GM23338 (cell line): ENCODE measurements at regions not wholly inside any gene's neighbourhood (a gene's known extent, or its start where the extent isn't known, plus 50 kb on each side); places are given as distances from the start of the nearest gene placed in this dataset.

Source experiments
- EZH2 ChIP-seq: fragments of 200-600 bp; sonication (generic); IDR thresholded peaks from one replicate; pipeline ENCODE4 v1.8.0; 2017; ENCODE audit warnings: antibody characterized with exemption, mild to moderate bottlenecking, low read depth; ENCODE audit not compliant: unreplicated experiment
- EZH2phosphoT487 ChIP-seq: fragments of 200-600 bp; sonication (generic); IDR thresholded peaks from one replicate; pipeline ENCODE4 v1.8.1; 2018; ENCODE audit warnings: antibody characterized with exemption; ENCODE audit not compliant: unreplicated experiment
- POLR2AphosphoS5 ChIP-seq: IDR thresholded peaks from 2 replicates; pipeline ENCODE4 v1.6.1; 2016; ENCODE audit warnings: antibody characterized with exemption, low read depth
- REST ChIP-seq: IDR thresholded peaks from one replicate; pipeline ENCODE4 v1.6.1; 2018; ENCODE audit warnings: antibody characterized with exemption; ENCODE audit not compliant: unreplicated experiment
- ZNF114 ChIP-seq: fragments of 250-450 bp; sonication (Bioruptor Pico); IDR thresholded peaks from 2 replicates; pipeline ENCODE4 v1.5.0; 2020; ENCODE audit warnings: mild to moderate bottlenecking, moderate library complexity
- TF ChIP-seq, protein P1 (sequence below), 2 experiments: fragments of 200-600 bp in 1 of 2; sonication (generic) in 1 of 2; conservative IDR thresholded peaks; 2 replicates each; pipeline versions ENCODE4 v1.5.1 to v1.6.1; 2016 to 2017; ENCODE audit warnings: antibody characterized with exemption in 2 of 2, low read depth in 2 of 2, mild to moderate bottlenecking in 2 of 2, moderate library complexity in 1 of 2

- TF ChIP-seq ZNF114 (no peak), EZH2 (no peak), POLR2AphosphoS5 (no peak), EZH2phosphoT487 (no peak), REST (no peak)
- TF ChIP-seq, protein P1, sequence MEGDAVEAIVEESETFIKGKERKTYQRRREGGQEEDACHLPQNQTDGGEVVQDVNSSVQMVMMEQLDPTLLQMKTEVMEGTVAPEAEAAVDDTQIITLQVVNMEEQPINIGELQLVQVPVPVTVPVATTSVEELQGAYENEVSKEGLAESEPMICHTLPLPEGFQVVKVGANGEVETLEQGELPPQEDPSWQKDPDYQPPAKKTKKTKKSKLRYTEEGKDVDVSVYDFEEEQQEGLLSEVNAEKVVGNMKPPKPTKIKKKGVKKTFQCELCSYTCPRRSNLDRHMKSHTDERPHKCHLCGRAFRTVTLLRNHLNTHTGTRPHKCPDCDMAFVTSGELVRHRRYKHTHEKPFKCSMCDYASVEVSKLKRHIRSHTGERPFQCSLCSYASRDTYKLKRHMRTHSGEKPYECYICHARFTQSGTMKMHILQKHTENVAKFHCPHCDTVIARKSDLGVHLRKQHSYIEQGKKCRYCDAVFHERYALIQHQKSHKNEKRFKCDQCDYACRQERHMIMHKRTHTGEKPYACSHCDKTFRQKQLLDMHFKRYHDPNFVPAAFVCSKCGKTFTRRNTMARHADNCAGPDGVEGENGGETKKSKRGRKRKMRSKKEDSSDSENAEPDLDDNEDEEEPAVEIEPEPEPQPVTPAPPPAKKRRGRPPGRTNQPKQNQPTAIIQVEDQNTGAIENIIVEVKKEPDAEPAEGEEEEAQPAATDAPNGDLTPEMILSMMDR (conservative IDR thresholded peaks at IDR 0.05; ENCODE audit: low read depth in 2 of 2): no peak
Observed at GRCh38 chr20:48352628-48353027, 475.2 kb downstream of the PREX1 start.
